Prostate gland (tissue), 2 donors: ENCODE measurements at regions not wholly inside any gene's neighbourhood (a gene's known extent, or its start where the extent isn't known, plus 50 kb on each side); places are given as distances from the start of the nearest gene placed in this dataset.
"Not testable (repeated sequence)": the region's sequence is repeated elsewhere in the genome, so short reads cannot be mapped to it uniquely, and the experiment has no call there.

Source experiments
- DNase-seq: peaks from one replicate; pipeline ENCODE4 v3.0.0-alpha.2; 2019; ENCODE audit warnings: low spot score
- H3K27ac ChIP-seq, 2 donors: fragments of 200-600 bp; sonication (generic); 2 replicates each; pipeline ENCODE4 v1.5.1; 2017 to 2019
- H3K27me3 ChIP-seq: fragments of 200-600 bp; sonication (generic); replicated peaks from 2 replicates; pipeline ENCODE4 v1.5.1; 2019; ENCODE audit not compliant: insufficient read depth
- H3K36me3 ChIP-seq, 2 donors: fragments of 200-600 bp; sonication (generic); 1 replicate in 1 of 2; 2 replicates in 1 of 2; pipeline versions ENCODE4 v1.5.1 to v1.8.1; 2017 to 2019
- H3K4me1 ChIP-seq: fragments of 200-600 bp; sonication (generic); replicated peaks from 2 replicates; pipeline ENCODE4 v1.5.1; 2019
- H3K4me3 ChIP-seq, 2 donors: fragments of 200-600 bp; sonication (generic); 2 replicates each; pipeline ENCODE4 v1.5.1; 2017 to 2019
- H3K9me3 ChIP-seq: fragments of 200-600 bp; sonication (generic); 2 replicates; pipeline ENCODE4 v1.5.1; 2017
- CTCF ChIP-seq, 4 experiments: fragments of 200-600 bp in 2 of 4; fragments of 450-650 bp in 2 of 4; sonication (generic) in 2 of 4; IDR thresholded peaks; 1 replicate in 3 of 4; 2 replicates in 1 of 4; pipeline ENCODE4 v1.5.1; 2016 to 2019; ENCODE audit warnings: antibody characterized with exemption in 4 of 4, mild to moderate bottlenecking in 2 of 4, moderate library complexity in 2 of 4
- POLR2A ChIP-seq: fragments of 450-650 bp; IDR thresholded peaks from one replicate; pipeline ENCODE4 v1.6.1; 2016; ENCODE audit warnings: antibody characterized with exemption, mild to moderate bottlenecking
- POLR2AphosphoS5 ChIP-seq: sonication (generic); formaldehyde crosslinking; IDR thresholded peaks from one replicate; pipeline ENCODE4 v1.6.1; 2017; ENCODE audit warnings: antibody characterized with exemption
- WGBS: methylation state at CpG from one replicate; pipeline ENCODE4 v1.1.5; 2018; 5-methylcytosine and 5-hydroxymethylcytosine counted together
- intact Hi-C: fragments of 100-400 bp; cut with DNase I; formaldehyde crosslinking; loops from one replicate; pipeline ENCODE4 v1.14.2; 2022

GRCh38 chr9:82419696-82420486 is 431.3 kb downstream of the SPATA31D1 start:
- H3K4me1 ChIP-seq, result no peaks in the 10 kb centered on the region
- intact Hi-C loops, result no loop called here
- H3K9me3 ChIP-seq, result no peaks in the 10 kb centered on the region
- no peaks in the 10 kb centered on the region for H3K27me3 ChIP-seq
- no peak for DNase-seq
- H3K27ac ChIP-seq, result no peak overlapping the region
- H3K36me3 ChIP-seq, result no peaks in the 10 kb centered on the region
- no peak overlapping the region for H3K4me3 ChIP-seq
- TF ChIP-seq POLR2A (no peak), CTCF (IDR thresholded peaks at IDR 0.05) (no peak), POLR2AphosphoS5 (no peak)
- 64% methylated on average over 3 of the region's 3 CpGs for WGBS

- intact Hi-C loops, result no loop called here
- Histone ChIP-seq H3K9me3 (no peaks in the 10 kb centered on the region), H3K27me3 (no peaks in the 10 kb centered on the region), H3K27ac (no peak overlapping the region), H3K36me3 (no peaks in the 10 kb centered on the region), H3K4me1 (no peaks in the 10 kb centered on the region), H3K4me3 (no peak overlapping the region)
- WGBS, result 37% methylated on average over 6 of the region's 6 CpGs
- TF ChIP-seq POLR2AphosphoS5, result no peak
- no peak for TF ChIP-seq POLR2A
- TF ChIP-seq CTCF (IDR thresholded peaks at IDR 0.05), result no peak
- DNase-seq, result no peak
These were observed 432.9 kb downstream of the SPATA31D1 start for GRCh38 chr9:82421498-82421897.

GRCh38 chr9:82423700-82424099 is 435.1 kb downstream of the SPATA31D1 start:
- DNase-seq, result no peak
- Histone ChIP-seq H3K27me3 (no peaks in the 10 kb centered on the region), H3K4me1 (no peaks in the 10 kb centered on the region), H3K27ac (no peak overlapping the region), H3K4me3 (no peak overlapping the region), H3K9me3 (no peaks in the 10 kb centered on the region), H3K36me3 (no peaks in the 10 kb centered on the region)
- 89% methylated on average over 4 of the region's 4 CpGs for WGBS
- no peak for TF ChIP-seq POLR2AphosphoS5
- no peak for TF ChIP-seq CTCF (IDR thresholded peaks at IDR 0.05)
- TF ChIP-seq POLR2A, result no peak
- intact Hi-C loops, result no loop called here

- H3K27me3 ChIP-seq, result no peaks in the 10 kb centered on the region
- H3K9me3 ChIP-seq, result no peaks in the 10 kb centered on the region
- no peaks in the 10 kb centered on the region for H3K4me1 ChIP-seq
- no peak for DNase-seq
- no peaks in the 10 kb centered on the region for H3K36me3 ChIP-seq
- H3K4me3 ChIP-seq, result no peak overlapping the region
- H3K27ac ChIP-seq, result no peak overlapping the region
- no peak for TF ChIP-seq POLR2AphosphoS5
- TF ChIP-seq POLR2A, result no peak
- no peak for TF ChIP-seq CTCF (IDR thresholded peaks at IDR 0.05)
- intact Hi-C loops, result no loop called here
These were observed 436.1 kb downstream of the SPATA31D1 start for GRCh38 chr9:82424599-82425120.

GRCh38 chr9:82431121-82431520 is 442.5 kb downstream of the SPATA31D1 start:
- Histone ChIP-seq H3K9me3 (no peaks in the 10 kb centered on the region), H3K27ac (no peak overlapping the region), H3K36me3 (no peaks in the 10 kb centered on the region), H3K27me3 (no peaks in the 10 kb centered on the region), H3K4me1 (no peaks in the 10 kb centered on the region), H3K4me3 (no peak overlapping the region)
- TF ChIP-seq POLR2AphosphoS5 (no peak), CTCF (IDR thresholded peaks at IDR 0.05) (no peak), POLR2A (no peak)
- intact Hi-C loops, result no loop called here
- 91% methylated on average over 18 of the region's 18 CpGs for WGBS
- DNase-seq, result no peak

GRCh38 chr9:82433290-82433931 is 444.8 kb downstream of the SPATA31D1 start:
- H3K4me1 ChIP-seq, H3K27me3 ChIP-seq, intact Hi-C loops, H3K27ac ChIP-seq, H3K4me3 ChIP-seq, H3K36me3 ChIP-seq, DNase-seq, H3K9me3 ChIP-seq: not testable (repeated sequence)
- 95% methylated on average over 15 of the region's 15 CpGs for WGBS
